SU-DHL-6 (cell line): ENCODE measurements at regions not wholly inside any gene's neighbourhood (a gene's known extent, or its start where the extent isn't known, plus 50 kb on each side); places are given as distances from the start of the nearest gene placed in this dataset.

Experiments used
- H2AFZ ChIP-seq: fragments of 200-600 bp; sonication (generic); 2 replicates; pipeline ENCODE4 v1.6.1; 2014; ENCODE audit warnings: low read depth, mild to moderate bottlenecking, moderate library complexity, mixed read lengths, antibody characterized with exemption, low read length; ENCODE audit not compliant: severe bottlenecking
- H3F3A ChIP-seq: fragments of 200-600 bp; shearing (Covaris generic); 2 replicates; pipeline ENCODE4 v1.6.0; 2016; ENCODE audit warnings: antibody characterized with exemption, mild to moderate bottlenecking; ENCODE audit not compliant: insufficient read depth
- H3K27ac ChIP-seq: fragments of 200-600 bp; sonication (generic); 2 replicates; pipeline ENCODE4 v1.5.1; 2016; ENCODE audit warnings: low read depth, mild to moderate bottlenecking, low read length, moderate library complexity, mixed read lengths
- H3K27me3 ChIP-seq: fragments of 200-600 bp; sonication (generic), shearing (Covaris generic); 2 replicates; pipeline ENCODE4 v1.6.0; 2014; ENCODE audit warnings: mild to moderate bottlenecking, low read length
- H3K36me3 ChIP-seq: fragments of 200-600 bp; sonication (generic); 2 replicates; pipeline ENCODE4 v1.6.1; 2014; ENCODE audit warnings: mild to moderate bottlenecking, low read length, mixed read lengths
- H3K4me2 ChIP-seq: fragments of 300-600, 200-600 bp; shearing (Covaris generic), sonication (generic); 2 replicates; pipeline ENCODE4 v1.6.0; 2014; ENCODE audit warnings: low read length, low read depth, mild to moderate bottlenecking; ENCODE audit not compliant: poor library complexity, severe bottlenecking
- H3K4me3 ChIP-seq: fragments of 200-600 bp; sonication (generic); 2 replicates; pipeline ENCODE4 v1.5.1; 2014; ENCODE audit warnings: antibody characterized with exemption, low read length, mild to moderate bottlenecking, mixed read lengths; ENCODE audit not compliant: insufficient read depth, poor library complexity, severe bottlenecking
- H3K79me2 ChIP-seq: fragments of 200-600 bp; sonication (generic); 2 replicates; pipeline ENCODE4 v1.6.1; 2014; ENCODE audit warnings: mild to moderate bottlenecking, low read length, moderate library complexity; ENCODE audit not compliant: insufficient read depth
- H3K9ac ChIP-seq: fragments of 200-600 bp; sonication (generic); 2 replicates; pipeline ENCODE4 v1.7.0; 2014; ENCODE audit warnings: mild to moderate bottlenecking, low read length
- H3K9me2 ChIP-seq: fragments of 200-600 bp; sonication (generic); replicated peaks from 2 replicates; pipeline ENCODE4 v1.6.1; 2014; ENCODE audit warnings: low read length; ENCODE audit not compliant: insufficient read depth
- H3K9me3 ChIP-seq: fragments of 200-600 bp; sonication (generic); 2 replicates; pipeline ENCODE4 v1.6.1; 2014; ENCODE audit warnings: low read length, mixed read lengths; ENCODE audit not compliant: insufficient read depth
- H4K20me1 ChIP-seq: fragments of 200-600 bp; sonication (generic); 2 replicates; pipeline ENCODE4 v1.6.1; 2014; ENCODE audit warnings: low read depth, mild to moderate bottlenecking, antibody characterized with exemption, low read length, moderate library complexity, mixed read lengths
- EZH2phosphoT487 ChIP-seq: fragments of 200-600 bp; sonication (generic), shearing (Covaris generic); conservative IDR thresholded peaks from 2 replicates; pipeline ENCODE4 v1.6.1; 2018; ENCODE audit warnings: mild to moderate bottlenecking, antibody characterized with exemption, low read length, moderate library complexity, mixed read lengths
- TF ChIP-seq, protein P1 (sequence below): fragments of 200-600 bp; sonication (generic); IDR thresholded peaks from one replicate; pipeline ENCODE4 v1.5.1; 2017; ENCODE audit warnings: antibody characterized with exemption, mild to moderate bottlenecking, low read length, moderate library complexity; ENCODE audit not compliant: insufficient read depth, poor library complexity, severe bottlenecking

- Histone ChIP-seq H4K20me1 (no peaks in the 10 kb centered on the region), H3K9me2 (no peaks in the 10 kb centered on the region), H3F3A (no peaks in the 10 kb centered on the region), H3K27me3 (no peaks in the 10 kb centered on the region), H3K79me2 (no peaks in the 10 kb centered on the region), H3K9me3 (no peaks in the 10 kb centered on the region), H3K4me2 (no peak overlapping the region), H3K4me3 (no peak overlapping the region), H3K9ac (no peak overlapping the region), H3K36me3 (no peaks in the 10 kb centered on the region), H3K27ac (no peak overlapping the region), H2AFZ (no peak overlapping the region)
- TF ChIP-seq, protein P1, sequence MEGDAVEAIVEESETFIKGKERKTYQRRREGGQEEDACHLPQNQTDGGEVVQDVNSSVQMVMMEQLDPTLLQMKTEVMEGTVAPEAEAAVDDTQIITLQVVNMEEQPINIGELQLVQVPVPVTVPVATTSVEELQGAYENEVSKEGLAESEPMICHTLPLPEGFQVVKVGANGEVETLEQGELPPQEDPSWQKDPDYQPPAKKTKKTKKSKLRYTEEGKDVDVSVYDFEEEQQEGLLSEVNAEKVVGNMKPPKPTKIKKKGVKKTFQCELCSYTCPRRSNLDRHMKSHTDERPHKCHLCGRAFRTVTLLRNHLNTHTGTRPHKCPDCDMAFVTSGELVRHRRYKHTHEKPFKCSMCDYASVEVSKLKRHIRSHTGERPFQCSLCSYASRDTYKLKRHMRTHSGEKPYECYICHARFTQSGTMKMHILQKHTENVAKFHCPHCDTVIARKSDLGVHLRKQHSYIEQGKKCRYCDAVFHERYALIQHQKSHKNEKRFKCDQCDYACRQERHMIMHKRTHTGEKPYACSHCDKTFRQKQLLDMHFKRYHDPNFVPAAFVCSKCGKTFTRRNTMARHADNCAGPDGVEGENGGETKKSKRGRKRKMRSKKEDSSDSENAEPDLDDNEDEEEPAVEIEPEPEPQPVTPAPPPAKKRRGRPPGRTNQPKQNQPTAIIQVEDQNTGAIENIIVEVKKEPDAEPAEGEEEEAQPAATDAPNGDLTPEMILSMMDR = no peak
- TF ChIP-seq EZH2phosphoT487 = no peak
Measured at GRCh38 chr10:6794441-6794840, 214.4 kb upstream of the PRKCQ start.

GRCh38 chr10:6788731-6789130, 208.7 kb upstream of the PRKCQ start:
- Histone ChIP-seq H3K27me3 (no peaks in the 10 kb centered on the region), H3K4me2 (no peak overlapping the region), H2AFZ (no peak overlapping the region), H3K9me2 (no peaks in the 10 kb centered on the region), H3F3A (no peaks in the 10 kb centered on the region), H3K4me3 (no peak overlapping the region), H3K79me2 (no peaks in the 10 kb centered on the region), H3K36me3 (no peaks in the 10 kb centered on the region), H3K9me3 (no peaks in the 10 kb centered on the region), H3K9ac (no peak overlapping the region), H4K20me1 (no peaks in the 10 kb centered on the region), H3K27ac (no peak overlapping the region)
- TF ChIP-seq, protein P1 = no peak
- TF ChIP-seq EZH2phosphoT487 = no peak

GRCh38 chr10:6788231-6788630, 208.2 kb upstream of the PRKCQ start:
- H3F3A ChIP-seq = no peaks in the 10 kb centered on the region
- H3K9ac ChIP-seq = no peak overlapping the region
- H3K27ac ChIP-seq = no peak overlapping the region
- no peaks in the 10 kb centered on the region for H3K36me3 ChIP-seq
- no peak overlapping the region for H3K4me2 ChIP-seq
- H3K4me3 ChIP-seq = no peak overlapping the region
- no peaks in the 10 kb centered on the region for H3K9me3 ChIP-seq
- H3K79me2 ChIP-seq = no peaks in the 10 kb centered on the region
- no peaks in the 10 kb centered on the region for H3K27me3 ChIP-seq
- TF ChIP-seq, protein P1 = no peak
- no peak for TF ChIP-seq EZH2phosphoT487
- H2AFZ ChIP-seq = no peak overlapping the region
- no peaks in the 10 kb centered on the region for H4K20me1 ChIP-seq
- no peaks in the 10 kb centered on the region for H3K9me2 ChIP-seq

DNA sequence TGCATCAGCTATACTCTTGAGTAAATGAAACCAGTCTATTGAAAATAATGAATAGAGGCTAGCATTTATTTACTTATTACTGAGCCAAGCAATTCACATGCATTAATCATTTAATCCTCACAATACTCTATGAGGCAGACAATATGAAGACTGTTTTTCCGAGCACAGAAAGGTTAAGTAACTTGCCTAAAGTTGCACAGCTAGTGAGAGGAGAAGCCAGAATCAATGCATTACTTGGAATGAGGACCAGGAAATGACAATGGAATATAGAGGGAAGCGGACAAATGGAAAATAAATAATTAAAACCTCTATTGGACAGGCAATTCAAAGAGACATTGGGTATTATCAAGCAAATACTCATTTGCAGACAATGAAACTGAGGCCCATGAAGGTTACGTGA, 207.6 kb upstream of the PRKCQ start:
- no peak overlapping the region for H2AFZ ChIP-seq
- H3K36me3 ChIP-seq = no peaks in the 10 kb centered on the region
- H3K27me3 ChIP-seq = no peaks in the 10 kb centered on the region
- TF ChIP-seq, protein P1 = no peak
- TF ChIP-seq EZH2phosphoT487 = no peak
- no peaks in the 10 kb centered on the region for H4K20me1 ChIP-seq
- H3K9me2 ChIP-seq = no peaks in the 10 kb centered on the region
- H3K9me3 ChIP-seq = no peaks in the 10 kb centered on the region
- H3K4me3 ChIP-seq = no peak overlapping the region
- H3K9ac ChIP-seq = no peak overlapping the region
- no peaks in the 10 kb centered on the region for H3K79me2 ChIP-seq
- H3K27ac ChIP-seq = no peak overlapping the region
- H3K4me2 ChIP-seq = no peak overlapping the region
- no peaks in the 10 kb centered on the region for H3F3A ChIP-seq
